ENCODE measurements at regions not wholly inside any gene's neighbourhood (a gene's known extent, or its start where the extent isn't known, plus 50 kb on each side); places are given as distances from the start of the nearest gene placed in this dataset.

DNA sequence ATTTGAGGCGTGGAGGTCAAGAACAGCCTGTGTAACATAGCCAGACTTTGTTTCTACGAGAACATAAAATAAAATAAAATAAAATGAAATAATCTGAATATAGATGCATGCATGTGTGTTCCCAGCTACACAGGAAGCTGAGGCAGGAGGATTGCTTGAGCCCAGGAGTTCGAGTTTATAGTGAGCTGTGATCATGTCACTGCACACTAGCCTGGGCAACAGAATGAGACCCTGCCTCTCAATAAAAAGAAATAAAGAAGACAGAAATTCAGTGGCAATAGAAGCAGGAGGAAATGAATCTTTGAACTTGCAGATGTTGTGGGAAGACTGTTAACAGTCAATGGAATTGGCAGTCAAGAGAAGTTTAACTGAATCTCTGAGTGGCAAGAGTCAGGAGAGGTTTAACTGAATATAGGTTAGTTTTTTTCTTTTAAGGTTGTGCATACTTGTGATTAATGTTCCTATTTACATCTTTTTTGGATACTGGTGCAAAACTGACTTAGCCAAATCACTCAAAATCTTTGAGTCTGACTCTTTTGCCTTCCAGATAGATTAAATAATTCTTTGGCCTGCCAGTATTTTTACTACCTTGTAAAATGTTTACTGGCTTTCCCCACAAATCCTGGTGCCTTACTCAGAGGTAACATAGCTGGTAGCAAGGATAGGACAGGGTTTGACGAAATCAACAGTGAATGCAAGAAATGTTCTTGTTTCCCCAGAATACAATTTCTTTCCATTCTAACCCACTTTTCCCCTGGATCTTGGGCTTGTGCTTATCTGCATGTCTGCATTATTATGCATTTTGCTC lies 361.4 kb downstream of the PDCD6IP start:
- TF ChIP-seq CTCF (IDR thresholded peaks at IDR 0.05) (no peak), POLR2A (IDR thresholded peaks at IDR 0.05) (no peak)

Data from lower leg skin (tissue), 3 donors.